ENCODE measurements at regions not wholly inside any gene's neighbourhood (a gene's known extent, or its start where the extent isn't known, plus 50 kb on each side); places are given as distances from the start of the nearest gene placed in this dataset.

DNA sequence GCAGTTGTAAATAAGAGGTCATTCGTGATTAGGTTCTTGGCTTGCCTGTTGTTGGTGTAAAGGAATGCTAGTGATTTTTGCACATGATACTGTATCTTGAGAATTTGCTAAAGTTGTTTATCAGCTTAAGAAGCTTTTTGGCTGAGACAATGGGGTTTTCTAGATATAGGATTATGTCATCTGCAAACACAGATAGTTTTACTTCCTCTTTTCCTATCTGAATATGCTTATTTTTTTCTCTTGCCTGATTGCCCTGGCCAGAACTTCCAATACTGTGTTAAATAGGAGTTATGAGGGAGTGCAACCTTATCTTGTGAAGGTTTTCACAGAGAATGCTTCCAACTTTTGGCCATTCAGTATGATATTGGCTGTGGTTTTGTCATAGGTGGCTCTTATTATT lies 576.1 kb upstream of the RGS18 start:
- no peak overlapping the region for H4K5ac ChIP-seq (ENCODE audit: low read depth, low read length)
- no peak overlapping the region for H3K23ac ChIP-seq (ENCODE audit: low read depth, low read length)
- no peak overlapping the region for H3K56ac ChIP-seq (ENCODE audit: extremely low read depth, insufficient read depth, low read length)
- POLR2A ChIA-PET (ENCODE audit: unreplicated experiment), result no interaction called here
- no peak overlapping the region for H3K4me3 ChIP-seq (ENCODE audit: insufficient read depth, low read depth, low read length)
- no peaks in the 10 kb centered on the region for H3K9me1 ChIP-seq (ENCODE audit: insufficient read depth, low read length)
- no peak for TF ChIP-seq MAFK (IDR thresholded peaks at IDR 0.05; ENCODE audit: low read depth, low read length)
- TF ChIP-seq MXI1 (IDR thresholded peaks at IDR 0.05; ENCODE audit: borderline replicate concordance, low read depth, low read length), result no peak
- no peak for TF ChIP-seq CHD1 (IDR thresholded peaks at IDR 0.05; ENCODE audit: low read depth, low read length)
- no peak for TF ChIP-seq MAZ (IDR thresholded peaks at IDR 0.05; ENCODE audit: borderline replicate concordance, low read depth, low read length)
- no peak for TF ChIP-seq CEBPB (IDR thresholded peaks at IDR 0.05; ENCODE audit: low read depth, low read length)
- TF ChIP-seq RFX5 (IDR thresholded peaks at IDR 0.05; ENCODE audit: low read depth, low read length), result no peak
- TF ChIP-seq, protein P1, sequence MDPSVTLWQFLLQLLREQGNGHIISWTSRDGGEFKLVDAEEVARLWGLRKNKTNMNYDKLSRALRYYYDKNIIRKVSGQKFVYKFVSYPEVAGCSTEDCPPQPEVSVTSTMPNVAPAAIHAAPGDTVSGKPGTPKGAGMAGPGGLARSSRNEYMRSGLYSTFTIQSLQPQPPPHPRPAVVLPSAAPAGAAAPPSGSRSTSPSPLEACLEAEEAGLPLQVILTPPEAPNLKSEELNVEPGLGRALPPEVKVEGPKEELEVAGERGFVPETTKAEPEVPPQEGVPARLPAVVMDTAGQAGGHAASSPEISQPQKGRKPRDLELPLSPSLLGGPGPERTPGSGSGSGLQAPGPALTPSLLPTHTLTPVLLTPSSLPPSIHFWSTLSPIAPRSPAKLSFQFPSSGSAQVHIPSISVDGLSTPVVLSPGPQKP (IDR thresholded peaks at IDR 0.05; ENCODE audit: borderline replicate concordance, low read depth, low read length), result no peak
- TF ChIP-seq FOS (IDR thresholded peaks at IDR 0.05; ENCODE audit: low read depth, low read length), result no peak
- TF ChIP-seq POLR2A (IDR thresholded peaks at IDR 0.05; ENCODE audit: low read depth, low read length), result no peak
- TF ChIP-seq NFE2L2 (IDR thresholded peaks at IDR 0.05; ENCODE audit: low read depth, low read length), result no peak
- TF ChIP-seq RAD21 (IDR thresholded peaks at IDR 0.05; ENCODE audit: low read length), result no peak
- TF ChIP-seq BHLHE40 (IDR thresholded peaks at IDR 0.05; ENCODE audit: low read depth, low read length), result no peak
- TF ChIP-seq USF2 (IDR thresholded peaks at IDR 0.05; ENCODE audit: low read depth, low read length), result no peak
- TF ChIP-seq, protein P2, sequence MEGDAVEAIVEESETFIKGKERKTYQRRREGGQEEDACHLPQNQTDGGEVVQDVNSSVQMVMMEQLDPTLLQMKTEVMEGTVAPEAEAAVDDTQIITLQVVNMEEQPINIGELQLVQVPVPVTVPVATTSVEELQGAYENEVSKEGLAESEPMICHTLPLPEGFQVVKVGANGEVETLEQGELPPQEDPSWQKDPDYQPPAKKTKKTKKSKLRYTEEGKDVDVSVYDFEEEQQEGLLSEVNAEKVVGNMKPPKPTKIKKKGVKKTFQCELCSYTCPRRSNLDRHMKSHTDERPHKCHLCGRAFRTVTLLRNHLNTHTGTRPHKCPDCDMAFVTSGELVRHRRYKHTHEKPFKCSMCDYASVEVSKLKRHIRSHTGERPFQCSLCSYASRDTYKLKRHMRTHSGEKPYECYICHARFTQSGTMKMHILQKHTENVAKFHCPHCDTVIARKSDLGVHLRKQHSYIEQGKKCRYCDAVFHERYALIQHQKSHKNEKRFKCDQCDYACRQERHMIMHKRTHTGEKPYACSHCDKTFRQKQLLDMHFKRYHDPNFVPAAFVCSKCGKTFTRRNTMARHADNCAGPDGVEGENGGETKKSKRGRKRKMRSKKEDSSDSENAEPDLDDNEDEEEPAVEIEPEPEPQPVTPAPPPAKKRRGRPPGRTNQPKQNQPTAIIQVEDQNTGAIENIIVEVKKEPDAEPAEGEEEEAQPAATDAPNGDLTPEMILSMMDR (conservative IDR thresholded peaks at IDR 0.05; ENCODE audit: low read depth, low read length), result no peak
- TF ChIP-seq RCOR1 (IDR thresholded peaks at IDR 0.05; ENCODE audit: insufficient replicate concordance, low read length), result no peak
- TF ChIP-seq SMC3 (IDR thresholded peaks at IDR 0.05; ENCODE audit: low read depth, low read length), result no peak
- H3K4me1 ChIP-seq (ENCODE audit: control insufficient read depth, insufficient read depth, low read length), result no peaks in the 10 kb centered on the region
- BruUV-seq (replicated peaks), result no TSS peak
- no peak overlapping the region for H3K4ac ChIP-seq (ENCODE audit: low read depth, low read length)
- no peak overlapping the region for H4K91ac ChIP-seq (ENCODE audit: insufficient read depth, low read depth, low read length)
- no peak overlapping the region for H2BK15ac ChIP-seq (ENCODE audit: low read depth, low read length)
- no peak overlapping the region for H2BK5ac ChIP-seq (ENCODE audit: low read depth, low read length, poor library complexity, severe bottlenecking)
- no peaks in the 10 kb centered on the region for H3K27me3 ChIP-seq (ENCODE audit: control insufficient read depth, insufficient read depth, low read length)
- no CpG with 5 or more reads among the region's 1 CpG for WGBS, 2 experiments (ENCODE audit: extremely low coverage in 2 of 2, insufficient read length in 1 of 2)
- no peak overlapping the region for H2AK5ac ChIP-seq (ENCODE audit: low read depth, low read length)
- intact Hi-C loops (cut with micrococcal nuclease) (no loop called here), in situ Hi-C loops (cut with MboI; ENCODE audit: low sequenced_read_pairs) (no loop called here), dilution Hi-C loops (cut with HindIII; ENCODE audit: low sequenced_read_pairs, unreplicated experiment) (no loop called here)
- ATAC-seq (ENCODE audit: low read depth) (no peak), DNase-seq (no peak)
- no peak overlapping the region for H3K4me2 ChIP-seq (ENCODE audit: low read depth, low read length)
- no peaks in the 10 kb centered on the region for H3K79me1 ChIP-seq (ENCODE audit: low read depth in 1 of 2, low read length in 2 of 2)
- no peaks in the 10 kb centered on the region for H3K9me3 ChIP-seq (ENCODE audit: control insufficient read depth, insufficient read depth, low read length)
- CTCF ChIA-PET, result no interaction called here
- no peak overlapping the region for H4K8ac ChIP-seq (ENCODE audit: low read depth in 2 of 2, low read length in 2 of 2)
- H2BK20ac ChIP-seq (ENCODE audit: low read depth, low read length), result no peak overlapping the region
- no peak overlapping the region for H3K18ac ChIP-seq (ENCODE audit: low read depth, low read length)
- H4K20me1 ChIP-seq (ENCODE audit: insufficient read depth, low read length), result no peaks in the 10 kb centered on the region
- H2BK120ac ChIP-seq (ENCODE audit: low read depth, low read length), result no peak overlapping the region
- H2AFZ ChIP-seq (replicated peaks; ENCODE audit: low read length, poor library complexity), result no peak overlapping the region
- no peak overlapping the region for H3K27ac ChIP-seq (ENCODE audit: insufficient read depth, low read length)
- no peaks in the 10 kb centered on the region for H3K36me3 ChIP-seq (ENCODE audit: control insufficient read depth, insufficient read depth, low read length)
- no peak overlapping the region for H3K9ac ChIP-seq (ENCODE audit: low read depth, low read length)
- no peak overlapping the region for H2AK9ac ChIP-seq (replicated peaks; ENCODE audit: low read depth, low read length, poor library complexity)
- H3K14ac ChIP-seq (replicated peaks; ENCODE audit: low read depth, low read length), result no peak overlapping the region

Data from IMR-90 (cell line).